HepG2 (cell line): ENCODE measurements at regions not wholly inside any gene's neighbourhood (a gene's known extent, or its start where the extent isn't known, plus 50 kb on each side); places are given as distances from the start of the nearest gene placed in this dataset.

ENCODE experiments used
- AKAP8 ChIP-seq: sonication (generic); formaldehyde crosslinking; IDR thresholded peaks from 2 replicates; pipeline ENCODE4 v1.5.1; 2020; ENCODE audit warnings: mild to moderate bottlenecking, missing genetic modification reagents
- GFI1 ChIP-seq: sonication (generic); formaldehyde crosslinking; IDR thresholded peaks from 2 replicates; pipeline ENCODE4 v1.5.0; 2020; ENCODE audit warnings: missing genetic modification reagents, mild to moderate bottlenecking, borderline replicate concordance
- NR2C2 ChIP-seq: sonication (generic); formaldehyde crosslinking; IDR thresholded peaks from 2 replicates; pipeline ENCODE4 v1.4.0; 2020; ENCODE audit warnings: missing genetic modification reagents, mild to moderate bottlenecking, moderate library complexity, borderline replicate concordance
- PCBP2 ChIP-seq: fragments of 200-400 bp; formaldehyde crosslinking; optimal IDR thresholded peaks from 2 replicates; pipeline ENCODE3; 2018; ENCODE audit warnings: low read length, low read depth; ENCODE audit not compliant: poor library complexity, severe bottlenecking
- PHF5A ChIP-seq: IDR thresholded peaks from one replicate; pipeline ENCODE4 v1.6.1; 2018; ENCODE audit warnings: low read depth, missing genetic modification reagents; ENCODE audit not compliant: unreplicated experiment
- RBAK ChIP-seq: sonication (generic); formaldehyde crosslinking; IDR thresholded peaks from 2 replicates; pipeline ENCODE4 v1.5.1; 2020; ENCODE audit warnings: mild to moderate bottlenecking, missing genetic modification reagents
- TAF15 ChIP-seq: fragments of 200-400 bp; formaldehyde crosslinking; IDR thresholded peaks from one replicate; pipeline ENCODE4 v1.6.1; 2018; ENCODE audit warnings: mild to moderate bottlenecking, low read depth, low read length; ENCODE audit not compliant: poor library complexity, severe bottlenecking
- TCF7 ChIP-seq: sonication (generic); IDR thresholded peaks from 2 replicates; pipeline ENCODE4 v1.6.1; 2016; ENCODE audit warnings: antibody characterized with exemption, low read depth
- ZNF746 ChIP-seq: sonication (generic); formaldehyde crosslinking; IDR thresholded peaks from 2 replicates; pipeline ENCODE4 v1.8.0; 2022; ENCODE audit warnings: mild to moderate bottlenecking, missing genetic modification reagents
- TF ChIP-seq, protein P1 (sequence below): sonication (generic); formaldehyde crosslinking; IDR thresholded peaks from 2 replicates; pipeline ENCODE4 v1.4.0; 2020; ENCODE audit warnings: missing genetic modification reagents
- TF ChIP-seq, protein P2 (sequence below): IDR thresholded peaks from 2 replicates; pipeline ENCODE4 v1.6.1; 2016; ENCODE audit warnings: missing compliant biosample characterization, missing genetic modification reagents, borderline replicate concordance
- TF ChIP-seq, protein P3 (sequence below): sonication (generic); formaldehyde crosslinking; conservative IDR thresholded peaks from 2 replicates; pipeline ENCODE4 v1.4.0; 2020; ENCODE audit warnings: mild to moderate bottlenecking, missing genetic modification reagents, moderate library complexity
- TF ChIP-seq, protein P4 (sequence below): sonication (generic); formaldehyde crosslinking; IDR thresholded peaks from 2 replicates; pipeline ENCODE4 v1.5.1; 2020; ENCODE audit warnings: mild to moderate bottlenecking, missing genetic modification reagents, borderline replicate concordance

DNA sequence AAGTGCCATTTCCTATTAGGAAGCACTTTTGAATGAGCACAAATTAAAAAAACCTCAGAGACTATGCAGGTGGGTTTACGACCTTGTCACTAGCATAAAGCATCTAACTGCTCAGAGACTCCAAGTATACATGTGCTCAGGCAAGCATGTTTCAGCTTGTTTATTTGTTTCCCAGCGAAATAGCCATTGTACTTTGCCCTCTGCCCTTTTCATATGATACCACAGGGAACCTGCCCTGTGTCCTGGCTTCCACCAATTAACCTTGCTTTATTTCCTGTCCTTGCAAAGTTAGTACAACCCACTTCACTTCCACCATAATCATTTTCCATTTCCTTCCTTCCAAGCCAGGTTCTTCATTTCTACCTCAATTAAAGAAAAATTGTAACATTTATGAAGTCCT, 194.9 kb downstream of the DUSP6 start (continued):
- TF ChIP-seq, protein P1, sequence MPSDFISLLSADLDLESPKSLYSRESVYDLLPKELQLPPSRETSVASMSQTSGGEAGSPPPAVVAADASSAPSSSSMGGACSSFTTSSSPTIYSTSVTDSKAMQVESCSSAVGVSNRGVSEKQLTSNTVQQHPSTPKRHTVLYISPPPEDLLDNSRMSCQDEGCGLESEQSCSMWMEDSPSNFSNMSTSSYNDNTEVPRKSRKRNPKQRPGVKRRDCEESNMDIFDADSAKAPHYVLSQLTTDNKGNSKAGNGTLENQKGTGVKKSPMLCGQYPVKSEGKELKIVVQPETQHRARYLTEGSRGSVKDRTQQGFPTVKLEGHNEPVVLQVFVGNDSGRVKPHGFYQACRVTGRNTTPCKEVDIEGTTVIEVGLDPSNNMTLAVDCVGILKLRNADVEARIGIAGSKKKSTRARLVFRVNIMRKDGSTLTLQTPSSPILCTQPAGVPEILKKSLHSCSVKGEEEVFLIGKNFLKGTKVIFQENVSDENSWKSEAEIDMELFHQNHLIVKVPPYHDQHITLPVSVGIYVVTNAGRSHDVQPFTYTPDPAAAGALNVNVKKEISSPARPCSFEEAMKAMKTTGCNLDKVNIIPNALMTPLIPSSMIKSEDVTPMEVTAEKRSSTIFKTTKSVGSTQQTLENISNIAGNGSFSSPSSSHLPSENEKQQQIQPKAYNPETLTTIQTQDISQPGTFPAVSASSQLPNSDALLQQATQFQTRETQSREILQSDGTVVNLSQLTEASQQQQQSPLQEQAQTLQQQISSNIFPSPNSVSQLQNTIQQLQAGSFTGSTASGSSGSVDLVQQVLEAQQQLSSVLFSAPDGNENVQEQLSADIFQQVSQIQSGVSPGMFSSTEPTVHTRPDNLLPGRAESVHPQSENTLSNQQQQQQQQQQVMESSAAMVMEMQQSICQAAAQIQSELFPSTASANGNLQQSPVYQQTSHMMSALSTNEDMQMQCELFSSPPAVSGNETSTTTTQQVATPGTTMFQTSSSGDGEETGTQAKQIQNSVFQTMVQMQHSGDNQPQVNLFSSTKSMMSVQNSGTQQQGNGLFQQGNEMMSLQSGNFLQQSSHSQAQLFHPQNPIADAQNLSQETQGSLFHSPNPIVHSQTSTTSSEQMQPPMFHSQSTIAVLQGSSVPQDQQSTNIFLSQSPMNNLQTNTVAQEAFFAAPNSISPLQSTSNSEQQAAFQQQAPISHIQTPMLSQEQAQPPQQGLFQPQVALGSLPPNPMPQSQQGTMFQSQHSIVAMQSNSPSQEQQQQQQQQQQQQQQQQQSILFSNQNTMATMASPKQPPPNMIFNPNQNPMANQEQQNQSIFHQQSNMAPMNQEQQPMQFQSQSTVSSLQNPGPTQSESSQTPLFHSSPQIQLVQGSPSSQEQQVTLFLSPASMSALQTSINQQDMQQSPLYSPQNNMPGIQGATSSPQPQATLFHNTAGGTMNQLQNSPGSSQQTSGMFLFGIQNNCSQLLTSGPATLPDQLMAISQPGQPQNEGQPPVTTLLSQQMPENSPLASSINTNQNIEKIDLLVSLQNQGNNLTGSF (CRISPR knock-in tag): no peak
- no peak for TF ChIP-seq RBAK (CRISPR knock-in tag)
- TF ChIP-seq PCBP2: no peak
- no peak for TF ChIP-seq TAF15
- no peak for TF ChIP-seq AKAP8 (CRISPR knock-in tag)
- TF ChIP-seq, protein P2, sequence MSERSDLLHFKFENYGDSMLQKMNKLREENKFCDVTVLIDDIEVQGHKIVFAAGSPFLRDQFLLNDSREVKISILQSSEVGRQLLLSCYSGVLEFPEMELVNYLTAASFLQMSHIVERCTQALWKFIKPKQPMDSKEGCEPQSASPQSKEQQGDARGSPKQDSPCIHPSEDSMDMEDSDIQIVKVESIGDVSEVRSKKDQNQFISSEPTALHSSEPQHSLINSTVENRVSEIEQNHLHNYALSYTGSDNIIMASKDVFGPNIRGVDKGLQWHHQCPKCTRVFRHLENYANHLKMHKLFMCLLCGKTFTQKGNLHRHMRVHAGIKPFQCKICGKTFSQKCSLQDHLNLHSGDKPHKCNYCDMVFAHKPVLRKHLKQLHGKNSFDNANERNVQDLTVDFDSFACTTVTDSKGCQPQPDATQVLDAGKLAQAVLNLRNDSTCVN (CRISPR knock-in tag): no peak
- TF ChIP-seq, protein P3, sequence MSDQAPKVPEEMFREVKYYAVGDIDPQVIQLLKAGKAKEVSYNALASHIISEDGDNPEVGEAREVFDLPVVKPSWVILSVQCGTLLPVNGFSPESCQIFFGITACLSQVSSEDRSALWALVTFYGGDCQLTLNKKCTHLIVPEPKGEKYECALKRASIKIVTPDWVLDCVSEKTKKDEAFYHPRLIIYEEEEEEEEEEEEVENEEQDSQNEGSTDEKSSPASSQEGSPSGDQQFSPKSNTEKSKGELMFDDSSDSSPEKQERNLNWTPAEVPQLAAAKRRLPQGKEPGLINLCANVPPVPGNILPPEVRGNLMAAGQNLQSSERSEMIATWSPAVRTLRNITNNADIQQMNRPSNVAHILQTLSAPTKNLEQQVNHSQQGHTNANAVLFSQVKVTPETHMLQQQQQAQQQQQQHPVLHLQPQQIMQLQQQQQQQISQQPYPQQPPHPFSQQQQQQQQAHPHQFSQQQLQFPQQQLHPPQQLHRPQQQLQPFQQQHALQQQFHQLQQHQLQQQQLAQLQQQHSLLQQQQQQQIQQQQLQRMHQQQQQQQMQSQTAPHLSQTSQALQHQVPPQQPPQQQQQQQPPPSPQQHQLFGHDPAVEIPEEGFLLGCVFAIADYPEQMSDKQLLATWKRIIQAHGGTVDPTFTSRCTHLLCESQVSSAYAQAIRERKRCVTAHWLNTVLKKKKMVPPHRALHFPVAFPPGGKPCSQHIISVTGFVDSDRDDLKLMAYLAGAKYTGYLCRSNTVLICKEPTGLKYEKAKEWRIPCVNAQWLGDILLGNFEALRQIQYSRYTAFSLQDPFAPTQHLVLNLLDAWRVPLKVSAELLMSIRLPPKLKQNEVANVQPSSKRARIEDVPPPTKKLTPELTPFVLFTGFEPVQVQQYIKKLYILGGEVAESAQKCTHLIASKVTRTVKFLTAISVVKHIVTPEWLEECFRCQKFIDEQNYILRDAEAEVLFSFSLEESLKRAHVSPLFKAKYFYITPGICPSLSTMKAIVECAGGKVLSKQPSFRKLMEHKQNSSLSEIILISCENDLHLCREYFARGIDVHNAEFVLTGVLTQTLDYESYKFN: peak; percentile 50; the same call in 1 of the 2 replicates
- TF ChIP-seq GFI1 (CRISPR knock-in tag): no peak
- TF ChIP-seq, protein P4, sequence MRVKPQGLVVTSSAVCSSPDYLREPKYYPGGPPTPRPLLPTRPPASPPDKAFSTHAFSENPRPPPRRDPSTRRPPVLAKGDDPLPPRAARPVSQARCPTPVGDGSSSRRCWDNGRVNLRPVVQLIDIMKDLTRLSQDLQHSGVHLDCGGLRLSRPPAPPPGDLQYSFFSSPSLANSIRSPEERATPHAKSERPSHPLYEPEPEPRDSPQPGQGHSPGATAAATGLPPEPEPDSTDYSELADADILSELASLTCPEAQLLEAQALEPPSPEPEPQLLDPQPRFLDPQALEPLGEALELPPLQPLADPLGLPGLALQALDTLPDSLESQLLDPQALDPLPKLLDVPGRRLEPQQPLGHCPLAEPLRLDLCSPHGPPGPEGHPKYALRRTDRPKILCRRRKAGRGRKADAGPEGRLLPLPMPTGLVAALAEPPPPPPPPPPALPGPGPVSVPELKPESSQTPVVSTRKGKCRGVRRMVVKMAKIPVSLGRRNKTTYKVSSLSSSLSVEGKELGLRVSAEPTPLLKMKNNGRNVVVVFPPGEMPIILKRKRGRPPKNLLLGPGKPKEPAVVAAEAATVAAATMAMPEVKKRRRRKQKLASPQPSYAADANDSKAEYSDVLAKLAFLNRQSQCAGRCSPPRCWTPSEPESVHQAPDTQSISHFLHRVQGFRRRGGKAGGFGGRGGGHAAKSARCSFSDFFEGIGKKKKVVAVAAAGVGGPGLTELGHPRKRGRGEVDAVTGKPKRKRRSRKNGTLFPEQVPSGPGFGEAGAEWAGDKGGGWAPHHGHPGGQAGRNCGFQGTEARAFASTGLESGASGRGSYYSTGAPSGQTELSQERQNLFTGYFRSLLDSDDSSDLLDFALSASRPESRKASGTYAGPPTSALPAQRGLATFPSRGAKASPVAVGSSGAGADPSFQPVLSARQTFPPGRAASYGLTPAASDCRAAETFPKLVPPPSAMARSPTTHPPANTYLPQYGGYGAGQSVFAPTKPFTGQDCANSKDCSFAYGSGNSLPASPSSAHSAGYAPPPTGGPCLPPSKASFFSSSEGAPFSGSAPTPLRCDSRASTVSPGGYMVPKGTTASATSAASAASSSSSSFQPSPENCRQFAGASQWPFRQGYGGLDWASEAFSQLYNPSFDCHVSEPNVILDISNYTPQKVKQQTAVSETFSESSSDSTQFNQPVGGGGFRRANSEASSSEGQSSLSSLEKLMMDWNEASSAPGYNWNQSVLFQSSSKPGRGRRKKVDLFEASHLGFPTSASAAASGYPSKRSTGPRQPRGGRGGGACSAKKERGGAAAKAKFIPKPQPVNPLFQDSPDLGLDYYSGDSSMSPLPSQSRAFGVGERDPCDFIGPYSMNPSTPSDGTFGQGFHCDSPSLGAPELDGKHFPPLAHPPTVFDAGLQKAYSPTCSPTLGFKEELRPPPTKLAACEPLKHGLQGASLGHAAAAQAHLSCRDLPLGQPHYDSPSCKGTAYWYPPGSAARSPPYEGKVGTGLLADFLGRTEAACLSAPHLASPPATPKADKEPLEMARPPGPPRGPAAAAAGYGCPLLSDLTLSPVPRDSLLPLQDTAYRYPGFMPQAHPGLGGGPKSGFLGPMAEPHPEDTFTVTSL (CRISPR knock-in tag): peak; percentile 45; the same call in 1 of the 2 replicates
- TF ChIP-seq TCF7: no peak
- TF ChIP-seq ZNF746 (CRISPR knock-in tag): no peak
- TF ChIP-seq NR2C2 (CRISPR knock-in tag): 0 out of 2 replicates have a peak, but pooled peaks have one; percentile 16
- TF ChIP-seq PHF5A (CRISPR knock-in tag): no peak
